Gastrocnemius medialis (tissue), 4 donors: ENCODE measurements at regions not wholly inside any gene's neighbourhood (a gene's known extent, or its start where the extent isn't known, plus 50 kb on each side); places are given as distances from the start of the nearest gene placed in this dataset.

Source experiments
- CTCF ChIP-seq, 5 experiments: fragments of 450-650 bp in 3 of 5; fragments of 200-600 bp in 2 of 5; sonication (generic) in 2 of 5; IDR thresholded peaks in 4 of 5; conservative IDR thresholded peaks in 1 of 5; 1 replicate in 4 of 5; 2 replicates in 1 of 5; pipeline ENCODE4 v1.5.1; 2016 to 2019; ENCODE audit warnings: antibody characterized with exemption in 5 of 5, mild to moderate bottlenecking in 3 of 5, moderate library complexity in 3 of 5
- POLR2A ChIP-seq, 2 donors: fragments of 450-650 bp; IDR thresholded peaks; one replicate each; pipeline ENCODE4 v1.6.1; 2017; ENCODE audit warnings: antibody characterized with exemption in 2 of 2, mild to moderate bottlenecking in 2 of 2, moderate library complexity in 2 of 2

GRCh38 chr2:39968037-39968436, 189.0 kb upstream of the THUMPD2 start:
- TF ChIP-seq CTCF (IDR thresholded peaks at IDR 0.05 in 4 of 5, conservative IDR thresholded peaks at IDR 0.05 in 1 of 5) (no peak), POLR2A (IDR thresholded peaks at IDR 0.05) (no peak)
